ENCODE measurements at regions not wholly inside any gene's neighbourhood (a gene's known extent, or its start where the extent isn't known, plus 50 kb on each side); places are given as distances from the start of the nearest gene placed in this dataset.
"Not testable (repeated sequence)": the region's sequence is repeated elsewhere in the genome, so short reads cannot be mapped to it uniquely, and the experiment has no call there.

- no peak for DNase-seq (ENCODE audit: low read depth in 4 of 4, low spot score in 1 of 4)
Observed at GRCh38 chr6:4341078-4341797, 205.9 kb upstream of the ECI2 start.

GRCh38 chr6:4340544-4340943 lies 205.2 kb upstream of the ECI2 start:
- no peak for DNase-seq (ENCODE audit: low read depth in 4 of 4, low spot score in 1 of 4)

- DNase-seq (ENCODE audit: low read depth in 4 of 4, low spot score in 1 of 4) = no peak
Observed at GRCh38 chr6:4338884-4339283, 203.5 kb upstream of the ECI2 start.

- DNase-seq (ENCODE audit: low read depth in 4 of 4, low spot score in 1 of 4) = no peak
Observed at GRCh38 chr6:4336778-4337442, 201.5 kb upstream of the ECI2 start.

- no peak for DNase-seq (ENCODE audit: low read depth in 4 of 4, low spot score in 1 of 4)
Observed at GRCh38 chr6:4336084-4336483, 200.7 kb upstream of the ECI2 start.

GRCh38 chr6:4334158-4334740 lies 198.9 kb upstream of the ECI2 start:
- not testable (repeated sequence) for DNase-seq (ENCODE audit: low read depth in 4 of 4, low spot score in 1 of 4)

- no peak for DNase-seq (ENCODE audit: low read depth in 4 of 4, low spot score in 1 of 4)
Observed at GRCh38 chr6:4327841-4328240, 192.5 kb upstream of the ECI2 start.

GRCh38 chr6:4324746-4325145 lies 189.4 kb upstream of the ECI2 start:
- no peak for DNase-seq (ENCODE audit: low read depth in 4 of 4, low spot score in 1 of 4)

GRCh38 chr6:4323322-4323721 lies 187.9 kb upstream of the ECI2 start:
- no peak for DNase-seq (ENCODE audit: low read depth in 4 of 4, low spot score in 1 of 4)

GRCh38 chr6:4322846-4323309 lies 187.5 kb upstream of the ECI2 start:
- no peak for DNase-seq (ENCODE audit: low read depth in 4 of 4, low spot score in 1 of 4)

- DNase-seq (ENCODE audit: low read depth in 4 of 4, low spot score in 1 of 4) = no peak
Observed at GRCh38 chr6:4322134-4322845, 186.9 kb upstream of the ECI2 start.

GRCh38 chr6:4320860-4321259 lies 185.5 kb upstream of the ECI2 start:
- DNase-seq (ENCODE audit: low read depth in 4 of 4, low spot score in 1 of 4) = no peak

GRCh38 chr6:4319981-4320683 lies 184.8 kb upstream of the ECI2 start:
- DNase-seq (ENCODE audit: low read depth in 4 of 4, low spot score in 1 of 4) = no peak

- DNase-seq (ENCODE audit: low read depth in 4 of 4, low spot score in 1 of 4) = no peak
Observed at GRCh38 chr6:4318321-4318720, 182.9 kb upstream of the ECI2 start.

- no peak for DNase-seq (ENCODE audit: low read depth in 4 of 4, low spot score in 1 of 4)
Observed at GRCh38 chr6:4316867-4317400, 181.6 kb upstream of the ECI2 start.

- no peak for DNase-seq (ENCODE audit: low read depth in 4 of 4, low spot score in 1 of 4)
Observed at GRCh38 chr6:4314201-4314707, 178.9 kb upstream of the ECI2 start.

GRCh38 chr6:4313044-4313686 lies 177.8 kb upstream of the ECI2 start:
- DNase-seq (ENCODE audit: low read depth in 4 of 4, low spot score in 1 of 4) = no peak

- no peak for DNase-seq (ENCODE audit: low read depth in 4 of 4, low spot score in 1 of 4)
Observed at GRCh38 chr6:4311976-4312860, 176.8 kb upstream of the ECI2 start.

GRCh38 chr6:4309540-4309939 lies 174.2 kb upstream of the ECI2 start:
- no peak for DNase-seq (ENCODE audit: low read depth in 4 of 4, low spot score in 1 of 4)

Measured in stimulated activated CD4-positive, alpha-beta T cell treated with anti-CD3 and anti-CD28 coated beads, Interleukin-1b, Interleukin-23, amount 100 ng/mL, for 24 hours (primary cell).